Upper lobe of right lung (tissue), 1 donor: ENCODE measurements at regions not wholly inside any gene's neighbourhood (a gene's known extent, or its start where the extent isn't known, plus 50 kb on each side); places are given as distances from the start of the nearest gene placed in this dataset.

Source experiments
- ATAC-seq: fragments of 200-7000 bp; cut with Tn5 transposase; one replicate; pipeline ENCODE4 v1.9.1; 2020; ENCODE audit warnings: mild to moderate bottlenecking, moderate library complexity
- DNase-seq: peaks from one replicate; pipeline ENCODE4 v3.0.0-alpha.2; 2020
- H3K27ac ChIP-seq: fragments of 200-600 bp; one replicate; pipeline ENCODE4 v1.8.0; 2022
- H3K27me3 ChIP-seq: fragments of 200-600 bp; one replicate; pipeline ENCODE4 v1.8.0; 2022; ENCODE audit warnings: mild to moderate bottlenecking
- H3K36me3 ChIP-seq: fragments of 200-600 bp; one replicate; pipeline ENCODE4 v1.8.0; 2022
- H3K4me1 ChIP-seq: fragments of 200-600 bp; one replicate; pipeline ENCODE4 v1.8.0; 2022
- H3K4me3 ChIP-seq: fragments of 200-600 bp; one replicate; pipeline ENCODE4 v1.8.0; 2022; ENCODE audit warnings: mild to moderate bottlenecking
- H3K9me3 ChIP-seq: fragments of 200-600 bp; one replicate; pipeline ENCODE4 v1.8.0; 2022
- intact Hi-C: fragments of 100-400 bp; cut with DNase I; formaldehyde crosslinking; loops from one replicate; pipeline ENCODE4 v1.11.0; 2022
- TF ChIP-seq, protein P1 (sequence below): fragments of 200-600 bp; IDR thresholded peaks from one replicate; pipeline ENCODE4 v1.8.0; 2022; ENCODE audit warnings: antibody characterized with exemption
- donor health status: DM: no; HTN: yes; CAD: no; lungs with severe emphysema.

DNA sequence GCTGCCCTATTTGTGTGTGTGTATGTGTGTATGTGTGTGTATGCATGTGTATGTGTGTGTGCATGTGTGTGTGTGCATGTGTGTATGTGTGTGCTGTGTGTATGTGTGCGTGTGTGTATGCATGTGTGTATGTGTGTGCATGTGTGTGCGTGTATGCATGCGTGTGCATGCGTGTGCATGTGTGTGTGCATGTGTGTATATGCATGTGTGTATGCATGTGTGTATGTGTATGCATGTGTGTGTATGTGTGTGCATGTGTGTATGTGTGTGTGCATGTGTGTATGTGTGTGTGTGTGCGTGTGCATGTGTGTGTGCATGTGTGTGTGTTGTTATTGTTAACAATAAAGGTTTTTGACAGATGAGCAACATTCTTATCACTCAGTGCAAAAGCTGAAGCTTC, 110.8 kb upstream of the HES1 start:
- intact Hi-C loops, result no loop called here
- no peak overlapping the region for H3K27ac ChIP-seq
- no peaks in the 10 kb centered on the region for H3K36me3 ChIP-seq
- no peaks in the 10 kb centered on the region for H3K27me3 ChIP-seq
- H3K4me3 ChIP-seq, result no peak overlapping the region
- DNase-seq (no peak), ATAC-seq (no peak)
- no peaks in the 10 kb centered on the region for H3K9me3 ChIP-seq
- TF ChIP-seq, protein P1, sequence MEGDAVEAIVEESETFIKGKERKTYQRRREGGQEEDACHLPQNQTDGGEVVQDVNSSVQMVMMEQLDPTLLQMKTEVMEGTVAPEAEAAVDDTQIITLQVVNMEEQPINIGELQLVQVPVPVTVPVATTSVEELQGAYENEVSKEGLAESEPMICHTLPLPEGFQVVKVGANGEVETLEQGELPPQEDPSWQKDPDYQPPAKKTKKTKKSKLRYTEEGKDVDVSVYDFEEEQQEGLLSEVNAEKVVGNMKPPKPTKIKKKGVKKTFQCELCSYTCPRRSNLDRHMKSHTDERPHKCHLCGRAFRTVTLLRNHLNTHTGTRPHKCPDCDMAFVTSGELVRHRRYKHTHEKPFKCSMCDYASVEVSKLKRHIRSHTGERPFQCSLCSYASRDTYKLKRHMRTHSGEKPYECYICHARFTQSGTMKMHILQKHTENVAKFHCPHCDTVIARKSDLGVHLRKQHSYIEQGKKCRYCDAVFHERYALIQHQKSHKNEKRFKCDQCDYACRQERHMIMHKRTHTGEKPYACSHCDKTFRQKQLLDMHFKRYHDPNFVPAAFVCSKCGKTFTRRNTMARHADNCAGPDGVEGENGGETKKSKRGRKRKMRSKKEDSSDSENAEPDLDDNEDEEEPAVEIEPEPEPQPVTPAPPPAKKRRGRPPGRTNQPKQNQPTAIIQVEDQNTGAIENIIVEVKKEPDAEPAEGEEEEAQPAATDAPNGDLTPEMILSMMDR, result no peak
- H3K4me1 ChIP-seq, result no peaks in the 10 kb centered on the region

DNA sequence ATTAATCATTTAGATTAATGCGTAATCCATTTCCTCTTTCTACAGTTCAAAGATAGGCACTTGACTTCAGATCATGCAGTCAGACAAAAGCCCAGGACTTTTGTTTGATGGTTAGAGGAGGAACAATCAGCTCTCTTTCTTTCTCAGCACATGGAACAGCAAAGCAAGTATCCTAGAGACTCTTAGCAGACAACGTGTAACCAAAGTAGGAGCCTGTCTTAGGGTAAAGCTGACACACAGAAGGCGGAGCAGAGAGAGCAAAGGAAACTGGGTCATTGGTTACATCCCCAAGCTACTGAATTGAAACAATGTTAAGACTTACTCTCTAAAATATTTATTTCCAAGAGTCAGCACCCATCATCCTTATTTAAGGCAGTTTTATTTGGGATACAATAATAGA, 110.0 kb upstream of the HES1 start:
- intact Hi-C loops, result no loop called here
- Histone ChIP-seq H3K36me3 (no peaks in the 10 kb centered on the region), H3K4me1 (no peaks in the 10 kb centered on the region), H3K27ac (no peak overlapping the region), H3K9me3 (no peaks in the 10 kb centered on the region), H3K4me3 (no peak overlapping the region), H3K27me3 (no peaks in the 10 kb centered on the region)
- DNase-seq, result no peak
- TF ChIP-seq, protein P1, result no peak
- no peak for ATAC-seq

DNA sequence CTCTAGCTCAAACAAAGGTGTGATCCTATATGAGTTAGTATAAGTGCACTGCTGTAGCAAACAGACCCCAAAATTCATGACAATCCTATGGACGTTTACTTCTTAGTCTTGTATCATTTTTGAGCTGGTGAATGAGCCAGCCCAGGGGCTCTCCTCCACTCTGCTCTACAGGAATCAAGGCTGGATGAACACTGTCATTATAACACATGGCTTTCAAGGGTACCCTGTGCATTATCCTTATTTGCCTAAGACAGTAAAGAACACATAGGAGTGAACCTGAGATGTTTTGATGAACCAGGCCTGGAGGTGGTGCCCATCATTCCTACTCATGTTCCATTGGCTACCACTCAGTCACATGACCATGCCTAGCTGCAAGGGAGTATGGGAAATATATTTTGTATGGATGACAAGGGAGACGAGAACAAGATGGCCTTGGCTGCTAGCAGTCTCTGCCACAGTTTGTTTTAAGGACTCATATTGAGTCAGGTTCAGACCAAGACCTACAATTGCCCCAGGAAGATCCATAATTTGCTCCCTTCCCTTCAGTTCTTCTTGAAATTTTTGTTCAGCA, 107.4 kb upstream of the HES1 start:
- no peak for ATAC-seq

DNA sequence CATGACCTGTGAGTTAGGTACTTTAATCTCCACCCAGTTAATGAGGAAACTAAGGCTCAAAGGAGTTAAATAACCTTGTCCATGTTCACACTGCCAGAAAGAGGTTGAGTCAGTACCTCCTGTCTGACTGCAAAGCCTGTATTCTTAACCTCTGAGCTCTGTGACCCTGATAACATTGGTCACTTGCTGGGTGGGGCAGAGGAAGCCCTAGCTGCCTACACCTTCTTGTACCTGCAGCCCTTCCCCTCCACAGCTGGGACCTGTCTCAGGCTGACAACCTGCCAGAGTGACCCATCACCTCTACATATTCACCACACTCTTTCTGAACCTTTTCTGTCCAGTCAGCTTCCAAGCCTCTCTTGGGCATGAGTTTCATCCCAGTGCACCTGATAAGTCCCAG, 106.1 kb upstream of the HES1 start:
- Histone ChIP-seq H3K4me1 (no peaks in the 10 kb centered on the region), H3K27ac (no peak overlapping the region), H3K27me3 (no peaks in the 10 kb centered on the region), H3K4me3 (no peak overlapping the region), H3K36me3 (no peaks in the 10 kb centered on the region), H3K9me3 (no peaks in the 10 kb centered on the region)
- no peak for DNase-seq
- TF ChIP-seq, protein P1, result no peak
- no peak for ATAC-seq
- intact Hi-C loops, result no loop called here

More for the DNA sequence above, 107.4 kb upstream of the HES1 start:
- H3K27ac ChIP-seq, result no peak overlapping the region
- no peaks in the 10 kb centered on the region for H3K4me1 ChIP-seq
- TF ChIP-seq, protein P1, result no peak
- no peak for DNase-seq
- H3K9me3 ChIP-seq, result no peaks in the 10 kb centered on the region
- no peaks in the 10 kb centered on the region for H3K27me3 ChIP-seq
- intact Hi-C loops, result no loop called here
- no peaks in the 10 kb centered on the region for H3K36me3 ChIP-seq
- H3K4me3 ChIP-seq, result no peak overlapping the region

DNA sequence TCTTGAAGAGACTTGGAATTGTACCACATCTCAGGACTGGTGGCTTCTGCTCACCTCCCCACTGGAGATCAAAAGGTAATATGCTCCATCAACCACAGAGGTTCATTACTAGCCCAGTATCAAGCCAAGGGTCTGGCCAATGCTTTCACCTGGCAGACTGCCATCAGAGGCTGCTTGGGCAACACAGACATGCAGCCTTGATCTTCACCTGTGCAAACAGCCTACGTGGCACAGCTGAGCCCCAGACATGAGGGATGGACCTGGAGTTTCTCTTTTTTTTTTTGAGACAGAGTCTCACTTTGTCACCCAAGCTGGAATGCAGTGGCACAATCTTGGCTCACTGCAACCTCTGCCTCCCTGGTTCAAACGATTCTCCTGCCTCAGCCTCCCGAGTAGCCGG, 105.6 kb upstream of the HES1 start:
- H3K4me1 ChIP-seq, result no peaks in the 10 kb centered on the region
- H3K36me3 ChIP-seq, result no peaks in the 10 kb centered on the region
- intact Hi-C loops, result no loop called here
- TF ChIP-seq, protein P1, result no peak
- no peaks in the 10 kb centered on the region for H3K27me3 ChIP-seq
- H3K27ac ChIP-seq, result no peak overlapping the region
- no peaks in the 10 kb centered on the region for H3K9me3 ChIP-seq
- H3K4me3 ChIP-seq, result no peak overlapping the region
- DNase-seq (no peak), ATAC-seq (no peak)

DNA sequence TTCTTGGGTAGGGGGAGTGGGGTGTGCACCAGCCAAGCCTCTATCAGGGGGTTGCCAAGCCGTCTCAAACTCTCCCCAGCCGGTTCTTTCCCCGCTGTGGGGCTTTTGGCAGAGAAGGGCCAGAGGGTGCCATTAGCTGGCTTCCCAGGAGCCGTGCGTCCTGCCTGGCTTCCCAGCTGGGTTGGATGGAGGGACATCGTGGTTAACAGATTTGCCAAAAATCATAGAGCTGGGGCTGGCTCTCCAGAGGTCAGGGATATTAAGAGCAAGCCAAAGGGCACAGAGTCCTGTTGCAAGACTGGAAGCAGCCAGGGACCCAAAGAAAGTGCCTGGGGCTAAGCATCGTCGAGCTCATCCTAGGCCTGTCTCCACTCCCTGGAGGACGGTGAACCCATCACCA, 104.6 kb upstream of the HES1 start:
- no peaks in the 10 kb centered on the region for H3K27me3 ChIP-seq
- DNase-seq, result no peak
- no peak for ATAC-seq
- H3K4me1 ChIP-seq, result no peaks in the 10 kb centered on the region
- H3K27ac ChIP-seq, result no peak overlapping the region
- TF ChIP-seq, protein P1, result no peak
- H3K9me3 ChIP-seq, result no peaks in the 10 kb centered on the region
- H3K36me3 ChIP-seq, result no peaks in the 10 kb centered on the region
- H3K4me3 ChIP-seq, result no peak overlapping the region
- intact Hi-C loops, result no loop called here
